ENCODE measurements at regions not wholly inside any gene's neighbourhood (a gene's known extent, or its start where the extent isn't known, plus 50 kb on each side); places are given as distances from the start of the nearest gene placed in this dataset.

DNA sequence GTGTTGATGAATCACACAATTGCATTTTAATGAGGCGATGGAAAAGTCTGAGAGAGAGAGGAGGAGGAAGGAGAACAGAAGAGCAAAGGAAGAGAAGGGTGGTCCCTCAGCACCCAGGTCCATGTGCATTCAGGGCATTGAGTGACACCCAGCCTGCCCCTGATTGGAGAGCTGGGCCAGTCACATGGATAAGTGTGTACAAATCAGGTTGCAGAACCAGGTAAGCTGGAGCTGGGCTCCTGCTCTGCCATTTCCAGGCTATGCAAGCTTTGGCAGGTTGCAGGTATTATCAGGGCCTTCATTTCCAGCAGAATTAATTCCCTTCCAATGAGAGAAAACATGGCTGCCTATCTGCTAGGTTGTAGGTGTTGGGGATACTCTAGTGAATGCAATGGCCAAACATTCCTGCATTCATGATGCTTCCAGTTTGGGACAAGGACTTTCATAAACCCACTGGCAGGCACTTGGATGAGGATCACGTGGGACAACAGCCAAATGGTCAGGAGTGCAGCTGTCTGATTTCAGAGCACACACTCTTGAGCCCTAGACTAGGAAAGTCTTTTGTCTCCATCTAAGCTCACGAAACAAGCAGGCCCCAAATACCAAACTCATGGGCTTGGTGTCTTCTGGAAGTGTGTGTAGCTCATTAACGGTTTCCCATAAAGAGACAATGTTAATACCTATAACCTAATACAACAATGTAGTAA lies 577.9 kb upstream of the CDH5 start:
- no peak overlapping the region for H3K4me3 ChIP-seq (ENCODE audit: low read depth, low read length)
- TF ChIP-seq CTCF (IDR thresholded peaks at IDR 0.05; ENCODE audit: control insufficient read depth, extremely low read depth, insufficient read depth) = no peak
- no peak for DNase-seq (ENCODE audit: low read depth)

DNA sequence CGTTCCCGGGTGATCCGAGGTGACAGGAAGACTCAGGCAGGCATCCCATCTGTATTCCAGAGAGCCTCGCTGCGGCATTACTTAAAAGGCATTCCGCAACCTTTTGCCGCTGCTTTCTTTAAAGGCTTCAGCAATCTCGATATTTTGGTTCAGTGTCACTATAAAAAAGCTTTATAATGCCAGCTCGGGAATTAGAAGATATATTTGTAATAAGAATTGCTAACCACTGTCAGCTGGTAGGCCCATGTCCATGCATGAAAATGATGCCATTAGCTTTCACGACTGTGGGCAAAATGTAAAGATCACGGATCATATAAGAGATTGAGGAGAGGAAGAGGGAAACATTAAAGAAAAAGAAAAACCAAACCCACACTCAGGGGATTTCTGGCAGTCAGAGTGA lies 578.6 kb upstream of the CDH5 start:
- H3K4me3 ChIP-seq (ENCODE audit: low read depth, low read length) = no peak overlapping the region
- TF ChIP-seq CTCF (IDR thresholded peaks at IDR 0.05; ENCODE audit: control insufficient read depth, extremely low read depth, insufficient read depth) = no peak
- no peak for DNase-seq (ENCODE audit: low read depth)

DNA sequence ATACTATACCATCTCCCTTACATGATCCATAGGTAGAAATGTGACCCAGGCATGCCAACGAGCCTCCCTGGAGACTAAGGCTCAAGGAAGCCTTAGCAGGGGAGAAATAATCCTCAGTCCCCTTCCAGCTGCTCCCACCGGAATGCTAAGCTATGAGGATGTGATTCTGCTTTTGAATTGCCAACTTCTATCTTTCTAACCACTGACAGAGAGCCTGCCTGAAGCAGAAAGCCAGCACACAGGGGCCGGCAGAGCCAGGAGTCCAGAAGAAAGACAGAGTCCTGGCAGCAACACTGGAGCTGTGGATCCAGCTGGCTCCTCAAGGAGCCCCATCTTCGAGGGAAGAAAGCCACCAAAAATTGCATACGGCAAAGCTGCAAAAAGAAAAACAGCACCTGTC lies 579.6 kb upstream of the CDH5 start:
- no peak for DNase-seq (ENCODE audit: low read depth)
- no peak overlapping the region for H3K4me3 ChIP-seq (ENCODE audit: low read depth, low read length)
- TF ChIP-seq CTCF (IDR thresholded peaks at IDR 0.05; ENCODE audit: control insufficient read depth, extremely low read depth, insufficient read depth) = no peak

GRCh38 chr16:65783709-65784474 lies 582.6 kb upstream of the CDH5 start:
- no peak overlapping the region for H3K4me3 ChIP-seq (ENCODE audit: low read depth, low read length)
- DNase-seq (ENCODE audit: low read depth) = no peak
- TF ChIP-seq CTCF (IDR thresholded peaks at IDR 0.05; ENCODE audit: control insufficient read depth, extremely low read depth, insufficient read depth) = no peak

DNA sequence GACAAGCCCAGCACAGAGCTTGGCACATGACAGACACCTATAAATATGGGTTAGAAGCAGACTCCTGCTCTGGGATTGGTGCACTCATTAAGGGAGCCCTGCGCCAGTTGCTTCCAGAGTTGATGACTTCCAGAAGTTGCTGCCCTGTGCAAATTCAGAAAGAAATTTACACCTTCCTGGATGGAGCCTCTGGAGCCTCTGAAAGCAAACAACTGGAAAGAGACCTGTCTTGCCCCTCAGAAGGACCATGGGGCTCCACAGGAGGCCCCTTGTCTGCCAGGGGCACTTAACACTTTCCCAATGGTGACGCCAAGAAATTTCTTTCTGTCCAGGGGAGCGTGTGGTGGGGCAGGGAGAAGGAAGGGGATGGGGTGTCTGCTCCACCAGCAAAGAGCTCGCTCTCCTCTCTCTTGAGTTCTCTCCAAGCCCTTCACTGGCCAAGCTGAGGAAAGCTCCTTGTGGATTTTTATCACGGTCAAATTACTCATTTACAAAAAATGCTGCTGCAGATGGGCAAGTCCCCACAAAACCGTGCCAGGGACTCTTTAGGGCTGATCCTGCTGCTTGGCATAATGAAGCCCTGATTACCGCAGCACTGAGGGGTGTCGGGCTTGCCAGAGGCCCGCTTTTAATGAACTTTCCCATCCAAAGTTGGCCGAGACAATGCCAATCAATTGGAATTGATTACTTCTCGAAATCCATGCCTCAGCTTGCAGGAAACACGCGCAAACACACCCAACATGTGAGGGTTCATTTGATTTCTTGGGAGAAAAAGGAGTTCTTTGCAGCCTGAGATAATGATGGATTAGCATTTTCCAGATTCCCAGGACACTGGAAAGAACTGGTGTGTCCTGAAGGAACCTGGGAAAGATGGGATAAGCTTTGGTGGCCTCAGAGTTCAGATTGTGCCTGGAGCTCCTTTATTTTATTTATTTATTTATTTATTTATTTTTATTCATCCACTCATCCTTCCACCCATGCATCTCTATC lies 583.6 kb upstream of the CDH5 start:
- TF ChIP-seq CTCF (IDR thresholded peaks at IDR 0.05; ENCODE audit: control insufficient read depth, extremely low read depth, insufficient read depth) = no peak
- no peak for DNase-seq (ENCODE audit: low read depth)
- H3K4me3 ChIP-seq (ENCODE audit: low read depth, low read length) = no peak overlapping the region

DNA sequence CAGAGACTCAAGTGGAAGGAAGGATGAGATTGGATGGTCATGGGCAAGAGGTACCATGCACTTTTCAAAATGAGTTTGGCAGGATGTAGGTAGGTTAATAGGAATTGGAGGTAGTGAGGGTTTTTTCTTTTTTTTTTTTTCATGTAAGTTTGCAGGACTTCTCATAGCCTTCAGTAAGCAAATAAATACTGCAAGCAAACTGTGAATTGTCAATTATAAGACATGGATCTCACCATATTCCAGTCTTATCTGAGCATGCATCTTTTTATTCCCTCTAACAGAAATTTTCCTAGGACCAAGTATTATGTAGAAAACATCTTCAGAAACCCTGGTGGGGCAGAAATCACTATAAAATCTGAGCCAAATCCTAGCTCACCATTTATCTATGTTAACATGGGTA lies 584.6 kb upstream of the CDH5 start:
- no peak for DNase-seq (ENCODE audit: low read depth)
- no peak for TF ChIP-seq CTCF (IDR thresholded peaks at IDR 0.05; ENCODE audit: control insufficient read depth, extremely low read depth, insufficient read depth)
- H3K4me3 ChIP-seq (ENCODE audit: low read depth, low read length) = no peak overlapping the region
